ENCODE measurements at regions not wholly inside any gene's neighbourhood (a gene's known extent, or its start where the extent isn't known, plus 50 kb on each side); places are given as distances from the start of the nearest gene placed in this dataset.

GRCh38 chr1:56025942-56026341 is 553.4 kb downstream of the PLPP3 start:
- Mint-ChIP-seq H3K4me1 (ENCODE audit: unreplicated experiment) (peaks cover 4% of the 10 kb centered on the region), H3K9me3 (peaks cover 24% of the 10 kb centered on the region), H3K36me3 (no peaks in the 10 kb centered on the region), H3K27me3 (no peaks in the 10 kb centered on the region), H3K4me3 (no peak overlapping the region), H3K27ac (no peak overlapping the region)
- TF ChIP-seq CTCF (conservative IDR thresholded peaks at IDR 0.05) = no peak
- no peak for DNase-seq (ENCODE audit: extremely low spot score, unreplicated experiment)

- peaks cover 4% of the 10 kb centered on the region for H3K4me1 Mint-ChIP-seq (ENCODE audit: unreplicated experiment)
- DNase-seq (ENCODE audit: extremely low spot score, unreplicated experiment) = no peak
- H3K4me3 Mint-ChIP-seq = no peak overlapping the region
- no peaks in the 10 kb centered on the region for H3K27me3 Mint-ChIP-seq
- no peak overlapping the region for H3K27ac Mint-ChIP-seq
- H3K9me3 Mint-ChIP-seq = peaks cover 25% of the 10 kb centered on the region
- TF ChIP-seq CTCF (conservative IDR thresholded peaks at IDR 0.05) = no peak
- no peaks in the 10 kb centered on the region for H3K36me3 Mint-ChIP-seq
Observed at GRCh38 chr1:56024155-56024554, 555.2 kb downstream of the PLPP3 start.

GRCh38 chr1:56019922-56020321 is 559.4 kb downstream of the PLPP3 start:
- Mint-ChIP-seq H3K4me1 (ENCODE audit: unreplicated experiment) (no peaks in the 10 kb centered on the region), H3K9me3 (peaks cover 19% of the 10 kb centered on the region), H3K27me3 (no peaks in the 10 kb centered on the region), H3K27ac (no peak overlapping the region), H3K36me3 (no peaks in the 10 kb centered on the region), H3K4me3 (no peak overlapping the region)
- no peak for TF ChIP-seq CTCF (conservative IDR thresholded peaks at IDR 0.05)
- DNase-seq (ENCODE audit: extremely low spot score, unreplicated experiment) = no peak

- Mint-ChIP-seq H3K27ac (no peak overlapping the region), H3K9me3 (peaks cover 23% of the 10 kb centered on the region), H3K4me3 (no peak overlapping the region), H3K36me3 (no peaks in the 10 kb centered on the region), H3K4me1 (ENCODE audit: unreplicated experiment) (no peaks in the 10 kb centered on the region), H3K27me3 (no peaks in the 10 kb centered on the region)
- DNase-seq (ENCODE audit: extremely low spot score, unreplicated experiment) = no peak
- no peak for TF ChIP-seq CTCF (conservative IDR thresholded peaks at IDR 0.05)
Observed at GRCh38 chr1:56019472-56019871, 559.9 kb downstream of the PLPP3 start.

- no peaks in the 10 kb centered on the region for H3K27me3 Mint-ChIP-seq
- no peak for DNase-seq (ENCODE audit: extremely low spot score, unreplicated experiment)
- no peak for TF ChIP-seq CTCF (conservative IDR thresholded peaks at IDR 0.05)
- no peaks in the 10 kb centered on the region for H3K36me3 Mint-ChIP-seq
- H3K4me3 Mint-ChIP-seq = no peak overlapping the region
- no peaks in the 10 kb centered on the region for H3K4me1 Mint-ChIP-seq (ENCODE audit: unreplicated experiment)
- no peak overlapping the region for H3K27ac Mint-ChIP-seq
- H3K9me3 Mint-ChIP-seq = peaks cover 29% of the 10 kb centered on the region
Observed at GRCh38 chr1:56017336-56017735, 562.0 kb downstream of the PLPP3 start.

- H3K9me3 Mint-ChIP-seq = peaks cover 9% of the 10 kb centered on the region
- no peak overlapping the region for H3K4me3 Mint-ChIP-seq
- no peaks in the 10 kb centered on the region for H3K27me3 Mint-ChIP-seq
- no peak for TF ChIP-seq CTCF (conservative IDR thresholded peaks at IDR 0.05)
- no peak overlapping the region for H3K27ac Mint-ChIP-seq
- no peaks in the 10 kb centered on the region for H3K36me3 Mint-ChIP-seq
- H3K4me1 Mint-ChIP-seq (ENCODE audit: unreplicated experiment) = no peaks in the 10 kb centered on the region
- DNase-seq (ENCODE audit: extremely low spot score, unreplicated experiment) = no peak
Observed at GRCh38 chr1:56003846-56004245, 575.5 kb downstream of the PLPP3 start.
